ENCODE measurements at regions not wholly inside any gene's neighbourhood (a gene's known extent, or its start where the extent isn't known, plus 50 kb on each side); places are given as distances from the start of the nearest gene placed in this dataset.

GRCh38 chr4:152064753-152065152 lies 303.9 kb upstream of the GATB start:
- Histone ChIP-seq H3K9ac (ENCODE audit: low read length) (no peak overlapping the region), H4K20me1 (ENCODE audit: insufficient read depth, low read length) (no peaks in the 10 kb centered on the region), H3K4me1 (ENCODE audit: low read length) (no peaks in the 10 kb centered on the region), H3K4me3 (ENCODE audit: low read length) (no peak overlapping the region), H3F3A (ENCODE audit: insufficient read depth, low read length) (no peaks in the 10 kb centered on the region), H3K9me2 (replicated peaks; ENCODE audit: insufficient read depth, low read length) (no peaks in the 10 kb centered on the region), H3K79me2 (ENCODE audit: low read length) (no peaks in the 10 kb centered on the region), H3K27me3 (replicated peaks; ENCODE audit: insufficient read depth, low read length) (no peaks in the 10 kb centered on the region), H3K27ac (ENCODE audit: low read length) (no peak overlapping the region), H2AFZ (ENCODE audit: low read length) (no peak overlapping the region), H3K9me3 (replicated peaks; ENCODE audit: insufficient read depth, low read length) (no peaks in the 10 kb centered on the region), H3K36me3 (replicated peaks; ENCODE audit: insufficient read depth, low read length) (no peaks in the 10 kb centered on the region), H3K4me2 (ENCODE audit: low read depth, low read length) (no peak overlapping the region)
- no peak for TF ChIP-seq EZH2 (optimal IDR thresholded peaks at IDR 0.05; ENCODE audit: low read depth, low read length)
- TF ChIP-seq EZH2phosphoT487 (IDR thresholded peaks at IDR 0.05; ENCODE audit: low read length): no peak
- DNase-seq: no peak

- H3K9me3 ChIP-seq (replicated peaks; ENCODE audit: insufficient read depth, low read length): no peaks in the 10 kb centered on the region
- H3K27me3 ChIP-seq (replicated peaks; ENCODE audit: insufficient read depth, low read length): no peaks in the 10 kb centered on the region
- H3K4me1 ChIP-seq (ENCODE audit: low read length): no peaks in the 10 kb centered on the region
- H3K79me2 ChIP-seq (ENCODE audit: low read length): no peaks in the 10 kb centered on the region
- no peaks in the 10 kb centered on the region for H3K9me2 ChIP-seq (replicated peaks; ENCODE audit: insufficient read depth, low read length)
- H3K27ac ChIP-seq (ENCODE audit: low read length): no peak overlapping the region
- no peaks in the 10 kb centered on the region for H3K36me3 ChIP-seq (replicated peaks; ENCODE audit: insufficient read depth, low read length)
- TF ChIP-seq EZH2 (optimal IDR thresholded peaks at IDR 0.05; ENCODE audit: low read depth, low read length) (no peak), EZH2phosphoT487 (IDR thresholded peaks at IDR 0.05; ENCODE audit: low read length) (no peak), CTCF (IDR thresholded peaks at IDR 0.05; ENCODE audit: low read length) (no peak)
- H3F3A ChIP-seq (ENCODE audit: insufficient read depth, low read length): no peaks in the 10 kb centered on the region
- no peak overlapping the region for H3K4me3 ChIP-seq (ENCODE audit: low read length)
- no peak overlapping the region for H2AFZ ChIP-seq (ENCODE audit: low read length)
- DNase-seq: no peak
- no peaks in the 10 kb centered on the region for H4K20me1 ChIP-seq (ENCODE audit: insufficient read depth, low read length)
- H3K9ac ChIP-seq (ENCODE audit: low read length): no peak overlapping the region
- H3K4me2 ChIP-seq (ENCODE audit: low read depth, low read length): no peak overlapping the region
Observed at GRCh38 chr4:152064282-152064681, 303.5 kb upstream of the GATB start.

GRCh38 chr4:152063621-152064240 lies 302.9 kb upstream of the GATB start:
- H3K36me3 ChIP-seq (replicated peaks; ENCODE audit: insufficient read depth, low read length): no peaks in the 10 kb centered on the region
- H2AFZ ChIP-seq (ENCODE audit: low read length): no peak overlapping the region
- H3K9ac ChIP-seq (ENCODE audit: low read length): no peak overlapping the region
- H3K4me2 ChIP-seq (ENCODE audit: low read depth, low read length): no peak overlapping the region
- no peak for DNase-seq
- no peak overlapping the region for H3K4me3 ChIP-seq (ENCODE audit: low read length)
- H3K9me3 ChIP-seq (replicated peaks; ENCODE audit: insufficient read depth, low read length): no peaks in the 10 kb centered on the region
- no peaks in the 10 kb centered on the region for H3K79me2 ChIP-seq (ENCODE audit: low read length)
- TF ChIP-seq EZH2phosphoT487 (IDR thresholded peaks at IDR 0.05; ENCODE audit: low read length) (no peak), EZH2 (optimal IDR thresholded peaks at IDR 0.05; ENCODE audit: low read depth, low read length) (no peak)
- H4K20me1 ChIP-seq (ENCODE audit: insufficient read depth, low read length): no peaks in the 10 kb centered on the region
- no peaks in the 10 kb centered on the region for H3K4me1 ChIP-seq (ENCODE audit: low read length)
- no peaks in the 10 kb centered on the region for H3K27me3 ChIP-seq (replicated peaks; ENCODE audit: insufficient read depth, low read length)
- no peak overlapping the region for H3K27ac ChIP-seq (ENCODE audit: low read length)
- H3F3A ChIP-seq (ENCODE audit: insufficient read depth, low read length): no peaks in the 10 kb centered on the region
- no peaks in the 10 kb centered on the region for H3K9me2 ChIP-seq (replicated peaks; ENCODE audit: insufficient read depth, low read length)

- no peak overlapping the region for H3K27ac ChIP-seq (ENCODE audit: low read length)
- no peak overlapping the region for H3K4me3 ChIP-seq (ENCODE audit: low read length)
- H3K9ac ChIP-seq (ENCODE audit: low read length): no peak overlapping the region
- no peaks in the 10 kb centered on the region for H4K20me1 ChIP-seq (ENCODE audit: insufficient read depth, low read length)
- H3K79me2 ChIP-seq (ENCODE audit: low read length): no peaks in the 10 kb centered on the region
- no peak for TF ChIP-seq CTCF (IDR thresholded peaks at IDR 0.05; ENCODE audit: low read length)
- TF ChIP-seq EZH2 (optimal IDR thresholded peaks at IDR 0.05; ENCODE audit: low read depth, low read length): no peak
- TF ChIP-seq EZH2phosphoT487 (IDR thresholded peaks at IDR 0.05; ENCODE audit: low read length): no peak
- no peak for DNase-seq
- no peaks in the 10 kb centered on the region for H3K9me2 ChIP-seq (replicated peaks; ENCODE audit: insufficient read depth, low read length)
- H3K4me2 ChIP-seq (ENCODE audit: low read depth, low read length): no peak overlapping the region
- no peaks in the 10 kb centered on the region for H3F3A ChIP-seq (ENCODE audit: insufficient read depth, low read length)
- no peaks in the 10 kb centered on the region for H3K4me1 ChIP-seq (ENCODE audit: low read length)
- no peaks in the 10 kb centered on the region for H3K9me3 ChIP-seq (replicated peaks; ENCODE audit: insufficient read depth, low read length)
- no peaks in the 10 kb centered on the region for H3K27me3 ChIP-seq (replicated peaks; ENCODE audit: insufficient read depth, low read length)
- no peaks in the 10 kb centered on the region for H3K36me3 ChIP-seq (replicated peaks; ENCODE audit: insufficient read depth, low read length)
- H2AFZ ChIP-seq (ENCODE audit: low read length): no peak overlapping the region
Observed at GRCh38 chr4:152062936-152063620, 302.3 kb upstream of the GATB start.
